K562 (cell line): ENCODE measurements at regions not wholly inside any gene's neighbourhood (a gene's known extent, or its start where the extent isn't known, plus 50 kb on each side); places are given as distances from the start of the nearest gene placed in this dataset.

Experiments used
- ATAC-seq: fragments of 200-7000 bp; cut with Tn5 transposase; 3 replicates; pipeline ENCODE4 v1.9.1; 2020; ENCODE audit warnings: moderate library complexity
- BruUV-seq: library from RNA; stranded (reverse); fragments of 400-500 nt; replicated peaks from 2 replicates; lab custom pipeline; 2021; lab: Mats Ljungman, UMichigan
- CTCF ChIA-PET: fragments of 300-600 bp; formaldehyde crosslinking; extraction: SDS; loops from one replicate; lab custom pipeline; 2021; ENCODE audit warnings: low intra/inter-chr PET ratio; lab: Yijun Ruan, JAX
- POLR2A ChIA-PET: fragments of 300-600, 350-650 bp; sonication (Branson Sonifier 250); formaldehyde crosslinking; extraction: SDS; loops from one replicate; lab custom pipeline; 2021; ENCODE audit warnings: antibody characterized with exemption, inconsistent platforms; lab: Yijun Ruan, JAX
- DNase-seq, 4 experiments: peaks; one replicate each; pipeline versions ENCODE4 v3.0.0 to v3.0.0-alpha.2; 2011 to 2018; ENCODE audit warnings: low spot score in 3 of 4, mixed read lengths in 3 of 4; ENCODE audit errors: extremely low read depth in 1 of 4
- FAIRE-seq: peaks from 2 replicates; lab custom pipeline; 2011; peaks lifted over from hg19 to GRCh38; lab: Jason Lieb, UNC
- H2AFZ ChIP-seq: 2 replicates; pipeline ENCODE4 v1.6.0; 2011; ENCODE audit warnings: low read depth, low read length, control low read depth, inconsistent platforms
- H3K27ac ChIP-seq: fragments of 200-600 bp; 3 replicates; pipeline ENCODE4 v1.8.0; 2011; ENCODE audit warnings: low read depth, mild to moderate bottlenecking, control low read depth, inconsistent platforms, low read length, moderate library complexity, mixed read lengths; ENCODE audit errors: extremely low read depth
- H3K27me3 ChIP-seq, 2 experiments: fragments of 300-600 bp in 1 of 2; 2 replicates in 1 of 2; 3 replicates in 1 of 2; pipeline versions ENCODE4 v1.6.0 to v1.8.0; 2011; ENCODE audit warnings: inconsistent platforms in 2 of 2, low read length in 2 of 2, mild to moderate bottlenecking in 1 of 2, mixed read lengths in 1 of 2, moderate library complexity in 1 of 2; ENCODE audit not compliant: control insufficient read depth in 2 of 2, insufficient read depth in 2 of 2
- H3K36me3 ChIP-seq: fragments of 300-600 bp; 3 replicates; pipeline ENCODE4 v1.8.0; 2011; ENCODE audit warnings: mild to moderate bottlenecking, low read length, inconsistent platforms; ENCODE audit not compliant: control insufficient read depth, insufficient read depth
- H3K4me1 ChIP-seq, 2 experiments: fragments of 200-600 bp in 1 of 2; replicated peaks in 1 of 2; 2 replicates in 1 of 2; 3 replicates in 1 of 2; pipeline versions ENCODE4 v1.5.1 to v1.8.0; 2011; ENCODE audit warnings: inconsistent platforms in 2 of 2, low read length in 2 of 2, mild to moderate bottlenecking in 1 of 2, mixed read lengths in 1 of 2, moderate library complexity in 1 of 2; ENCODE audit not compliant: control insufficient read depth in 2 of 2, insufficient read depth in 2 of 2
- H3K4me2 ChIP-seq: 2 replicates; pipeline ENCODE4 v1.6.1; 2011; ENCODE audit warnings: low read length, control low read depth, inconsistent platforms, mixed read lengths; ENCODE audit not compliant: insufficient read depth
- H3K4me3 ChIP-seq: fragments of 200-600 bp; sonication (generic), shearing (Covaris generic); 2 replicates; pipeline ENCODE4 v1.5.1; 2016; ENCODE audit warnings: control low read depth, inconsistent platforms
- H3K79me2 ChIP-seq: fragments of 200-600 bp; 3 replicates; pipeline ENCODE4 v1.8.0; 2011; ENCODE audit warnings: low read length, inconsistent platforms; ENCODE audit not compliant: control insufficient read depth, insufficient read depth
- H3K9ac ChIP-seq, 2 experiments: 2 replicates each; pipeline versions ENCODE4 v1.6.0 to v1.6.1; 2011; ENCODE audit warnings: low read depth in 2 of 2, low read length in 2 of 2, control low read depth in 1 of 2, inconsistent platforms in 1 of 2, mild to moderate bottlenecking in 1 of 2, mixed read lengths in 1 of 2; ENCODE audit not compliant: insufficient read depth in 1 of 2
- H3K9me1 ChIP-seq: one replicate; pipeline ENCODE4 v1.6.0; 2011; ENCODE audit warnings: inconsistent platforms, mild to moderate bottlenecking, low read length, moderate library complexity; ENCODE audit not compliant: control insufficient read depth, insufficient read depth
- H3K9me3 ChIP-seq: replicated peaks from 2 replicates; pipeline ENCODE4 v1.5.1; 2011; ENCODE audit warnings: low read depth, low read length, inconsistent platforms; ENCODE audit not compliant: control insufficient read depth, insufficient read depth
- H4K20me1 ChIP-seq: replicated peaks from 2 replicates; pipeline ENCODE4 v1.6.1; 2011; ENCODE audit warnings: low read length, inconsistent platforms, mixed read lengths; ENCODE audit not compliant: control insufficient read depth, insufficient read depth
- BCOR ChIP-seq: fragments of 450-650 bp; IDR thresholded peaks from 2 replicates; pipeline ENCODE4 v1.6.1; 2016
- CHD4 ChIP-seq: fragments of 200-600 bp; sonication (generic); IDR thresholded peaks from 3 replicates; pipeline ENCODE4 v1.6.1; 2012; ENCODE audit warnings: low read depth, mild to moderate bottlenecking, mixed read lengths, low read length, inconsistent platforms; ENCODE audit not compliant: insufficient read depth, insufficient replicate concordance, poor library complexity, severe bottlenecking
- HBP1 ChIP-seq: fragments of 450-650 bp; formaldehyde crosslinking; IDR thresholded peaks from 2 replicates; pipeline ENCODE4 v1.4.0; 2022; ENCODE audit warnings: missing genetic modification characterization
- HDAC2 ChIP-seq: fragments of 450-650 bp; IDR thresholded peaks from 2 replicates; pipeline ENCODE4 v1.6.1; 2016; ENCODE audit warnings: mild to moderate bottlenecking
- KLF16 ChIP-seq: IDR thresholded peaks from 2 replicates; pipeline ENCODE4 v1.6.1; 2016; ENCODE audit warnings: antibody characterized with exemption
- MAZ ChIP-seq, 2 experiments: fragments of 450-650 bp in 1 of 2; sonication (generic) in 1 of 2; formaldehyde crosslinking; IDR thresholded peaks in 1 of 2; conservative IDR thresholded peaks in 1 of 2; 2 replicates each; pipeline versions ENCODE4 v1.4.0 to v1.5.0; 2020; ENCODE audit warnings: mild to moderate bottlenecking in 1 of 2, missing genetic modification reagents in 1 of 2
- MYC ChIP-seq, 2 experiments: fragments of 250-450 bp in 1 of 2; sonication (Bioruptor Pico) in 1 of 2; IDR thresholded peaks; 2 replicates each; pipeline versions ENCODE4 v1.5.1 to v1.6.1; 2012 to 2021; ENCODE audit warnings: low read depth in 2 of 2, borderline replicate concordance in 1 of 2, improper control_type of control experiment in 1 of 2, low read length in 1 of 2, mild to moderate bottlenecking in 1 of 2, moderate library complexity in 1 of 2
- NKRF ChIP-seq: fragments of 450-650 bp; IDR thresholded peaks from 2 replicates; pipeline ENCODE4 v1.6.1; 2016; ENCODE audit warnings: borderline replicate concordance
- PHF8 ChIP-seq: fragments of 200-600 bp; sonication (generic); IDR thresholded peaks from 2 replicates; pipeline ENCODE4 v1.6.1; 2012; ENCODE audit warnings: mixed run types, mild to moderate bottlenecking, inconsistent platforms, low read length, moderate library complexity, borderline replicate concordance
- PTBP1 ChIP-seq: fragments of 200-400 bp; formaldehyde crosslinking; IDR thresholded peaks from 2 replicates; pipeline ENCODE4 v1.6.1; 2017; ENCODE audit warnings: low read depth, low read length
- SIRT6 ChIP-seq: IDR thresholded peaks from one replicate; pipeline ENCODE4 v1.6.1; 2012; ENCODE audit warnings: low read depth, mild to moderate bottlenecking, control low read depth, inconsistent platforms, low read length, moderate library complexity
- SMARCA4 ChIP-seq: fragments of 450-650 bp; IDR thresholded peaks from 2 replicates; pipeline ENCODE4 v1.6.1; 2016
- SMARCA5 ChIP-seq: fragments of 450-650 bp; IDR thresholded peaks from 2 replicates; pipeline ENCODE4 v1.6.1; 2016
- SOX6 ChIP-seq: fragments of 450-650 bp; IDR thresholded peaks from 2 replicates; pipeline ENCODE4 v1.6.1; 2014; ENCODE audit warnings: mild to moderate bottlenecking
- ZBTB7A ChIP-seq: IDR thresholded peaks from 2 replicates; pipeline ENCODE4 v1.6.1; 2011; ENCODE audit warnings: low read depth, mild to moderate bottlenecking, low read length, moderate library complexity, borderline replicate concordance; ENCODE audit not compliant: control insufficient read depth
- ZNF785 ChIP-seq: fragments of 250-450 bp; sonication (Bioruptor Pico); IDR thresholded peaks from 2 replicates; pipeline ENCODE4 v1.4.0; 2020; ENCODE audit warnings: mild to moderate bottlenecking
- WGBS: fragments of 100-300 bp; shearing (Covaris generic); methylation state at CpG from one replicate; pipeline ENCODE4 v1.1.6; 2016; ENCODE audit warnings: low coverage, mixed read lengths; ENCODE audit not compliant: insufficient coverage; ENCODE audit errors: missing lambda C conversion rate; 5-methylcytosine and 5-hydroxymethylcytosine counted together
- in situ Hi-C: fragments of 300-500 bp; cut with MboI; formaldehyde crosslinking; loops from 4 replicates; pipeline ENCODE4 v1.15.0; 2018; ENCODE audit warnings: inconsistent platforms, mixed read lengths
- intact Hi-C: fragments of 100-400 bp; cut with micrococcal nuclease; formaldehyde crosslinking; loops from 2 replicates; pipeline ENCODE4 v1.14.2; 2022

- H2AFZ ChIP-seq, result no peak overlapping the region
- CTCF ChIA-PET, result no interaction called here
- H3K4me3 ChIP-seq, result peak overlapping the region; percentile 67
- H3K9me1 ChIP-seq, result no peaks in the 10 kb centered on the region
- peaks cover 79 to 91% of the 10 kb centered on the region in 2 experiments for H3K4me1 ChIP-seq
- POLR2A ChIA-PET, result interaction anchor here (0.6 to 1.7 kb wide), 6 partner anchors 10 to 318 kb away, joined by 3 to 7 read pairs (median 3); no protein-coding TSS in a partner anchor
- FAIRE-seq (no peak), DNase-seq (peak in 1 of 4 experiments; percentile 57), ATAC-seq (no peak)
- WGBS, result 37% methylated on average over 11 of the region's 11 CpGs
- H3K27ac ChIP-seq, result peak overlapping the region; percentile 100
- no peaks in the 10 kb centered on the region for H4K20me1 ChIP-seq
- peaks cover 43% of the 10 kb centered on the region; the same call in 2 of the 3 replicates for H3K36me3 ChIP-seq
- no peaks in the 10 kb centered on the region for H3K9me3 ChIP-seq
- intact Hi-C loops, result loop anchor here (10.0 kb wide), 1 partner anchor 146 kb away; no protein-coding TSS in a partner anchor
- in situ Hi-C loops, result no loop called here
- peak overlapping the region; percentile 92 to 100 for H3K9ac ChIP-seq
- peaks cover 52% of the 10 kb centered on the region for H3K79me2 ChIP-seq
- H3K27me3 ChIP-seq, result no peaks in the 10 kb centered on the region
- peak overlapping the region; percentile 100 for H3K4me2 ChIP-seq
- BruUV-seq, result no TSS peak
- TF ChIP-seq HDAC2 (peak; percentile 58; the same call in 1 of the 2 replicates), SIRT6 (no peak), PHF8 (peak; percentile 5; the same call in 1 of the 2 replicates), HBP1 (CRISPR knock-in tag) (0 out of 2 replicates have a peak, but pooled peaks have one; percentile 2), BCOR (peak; percentile 95), SOX6 (no peak), MAZ (CRISPR knock-in tag; conservative IDR thresholded peaks at IDR 0.05 in 1 of 2, IDR thresholded peaks at IDR 0.05 in 1 of 2) (peak in 1 of 2 experiments; percentile 11; a peak in 1 of 4 replicates), ZBTB7A (peak; percentile 31; the same call in 1 of the 2 replicates), SMARCA4 (0 out of 2 replicates have a peak, but pooled peaks have one; percentile 8), MYC (IDR thresholded peaks at IDR 0.05; ENCODE audit: low read depth, low read length) (0 out of 2 replicates have a peak, but pooled peaks have one; percentile 19), MYC (CRISPR knock-in tag; IDR thresholded peaks at IDR 0.05; ENCODE audit: borderline replicate concordance, low read depth) (no peak), SMARCA5 (peak; percentile 69; the same call in 1 of the 2 replicates), PTBP1 (0 out of 2 replicates have a peak, but pooled peaks have one; percentile 20), NKRF (0 out of 2 replicates have a peak, but pooled peaks have one; percentile 11), CHD4 (peak; percentile 86), KLF16 (no peak), ZNF785 (CRISPR knock-in tag) (no peak)
These were observed 130.1 kb downstream of the C9orf50 start for GRCh38 chr9:129490583-129491486.
